ENCODE measurements at regions not wholly inside any gene's neighbourhood (a gene's known extent, or its start where the extent isn't known, plus 50 kb on each side); places are given as distances from the start of the nearest gene placed in this dataset.

GRCh38 chr17:33475594-33475993 is 182.5 kb upstream of the ASIC2 start:
- H3K27ac ChIP-seq, result no peak overlapping the region

GRCh38 chr17:33481652-33482051 is 188.6 kb upstream of the ASIC2 start:
- no peak for DNase-seq (ENCODE audit: low spot score)
- H3K27ac ChIP-seq, result no peak overlapping the region
- no peaks in the 10 kb centered on the region for H3K36me3 ChIP-seq
- no peaks in the 10 kb centered on the region for H3K27me3 ChIP-seq
- no peaks in the 10 kb centered on the region for H3K9me3 ChIP-seq
- no peak overlapping the region for H3K4me3 ChIP-seq
- H3K4me1 ChIP-seq, result no peaks in the 10 kb centered on the region
- no peak for TF ChIP-seq CTCF (IDR thresholded peaks at IDR 0.05)

More at GRCh38 chr17:33475594-33475993, 182.5 kb upstream of the ASIC2 start:
- no peak overlapping the region for H3K4me3 ChIP-seq
- H3K4me1 ChIP-seq, result no peaks in the 10 kb centered on the region
- no peaks in the 10 kb centered on the region for H3K27me3 ChIP-seq
- no peak for TF ChIP-seq CTCF (IDR thresholded peaks at IDR 0.05)
- DNase-seq (ENCODE audit: low spot score), result no peak
- no peaks in the 10 kb centered on the region for H3K36me3 ChIP-seq
- H3K9me3 ChIP-seq, result no peaks in the 10 kb centered on the region

GRCh38 chr17:33482636-33483035 is 189.5 kb upstream of the ASIC2 start:
- no peaks in the 10 kb centered on the region for H3K4me1 ChIP-seq
- no peaks in the 10 kb centered on the region for H3K36me3 ChIP-seq
- H3K27ac ChIP-seq, result no peak overlapping the region
- no peaks in the 10 kb centered on the region for H3K27me3 ChIP-seq
- no peak overlapping the region for H3K4me3 ChIP-seq
- DNase-seq (ENCODE audit: low spot score), result no peak
- TF ChIP-seq CTCF (IDR thresholded peaks at IDR 0.05), result no peak
- H3K9me3 ChIP-seq, result no peaks in the 10 kb centered on the region

GRCh38 chr17:33484559-33484958 is 191.5 kb upstream of the ASIC2 start:
- H3K36me3 ChIP-seq, result no peaks in the 10 kb centered on the region
- H3K27me3 ChIP-seq, result no peaks in the 10 kb centered on the region
- no peak overlapping the region for H3K27ac ChIP-seq
- TF ChIP-seq CTCF (IDR thresholded peaks at IDR 0.05), result no peak
- no peak overlapping the region for H3K4me3 ChIP-seq
- no peaks in the 10 kb centered on the region for H3K9me3 ChIP-seq
- no peak for DNase-seq (ENCODE audit: low spot score)
- no peaks in the 10 kb centered on the region for H3K4me1 ChIP-seq

GRCh38 chr17:33486135-33486885 is 193.2 kb upstream of the ASIC2 start:
- no peak for TF ChIP-seq CTCF (IDR thresholded peaks at IDR 0.05)
- Histone ChIP-seq H3K27me3 (no peaks in the 10 kb centered on the region), H3K4me3 (no peak overlapping the region), H3K27ac (no peak overlapping the region), H3K4me1 (no peaks in the 10 kb centered on the region), H3K9me3 (no peaks in the 10 kb centered on the region), H3K36me3 (no peaks in the 10 kb centered on the region)
- no peak for DNase-seq (ENCODE audit: low spot score)
